GM19438 (cell line): ENCODE measurements at regions not wholly inside any gene's neighbourhood (a gene's known extent, or its start where the extent isn't known, plus 50 kb on each side); places are given as distances from the start of the nearest gene placed in this dataset.

Experiments used
- ATAC-seq: cut with Tn5 transposase; IDR thresholded peaks from one replicate; pipeline ENCODE4 v1.9.1; 2021; ENCODE audit warnings: low read depth; ENCODE audit not compliant: unreplicated experiment

- no peak for ATAC-seq
These were observed 70.0 kb upstream of the TNRC6C start for GRCh38 chr17:77888242-77889134.

DNA sequence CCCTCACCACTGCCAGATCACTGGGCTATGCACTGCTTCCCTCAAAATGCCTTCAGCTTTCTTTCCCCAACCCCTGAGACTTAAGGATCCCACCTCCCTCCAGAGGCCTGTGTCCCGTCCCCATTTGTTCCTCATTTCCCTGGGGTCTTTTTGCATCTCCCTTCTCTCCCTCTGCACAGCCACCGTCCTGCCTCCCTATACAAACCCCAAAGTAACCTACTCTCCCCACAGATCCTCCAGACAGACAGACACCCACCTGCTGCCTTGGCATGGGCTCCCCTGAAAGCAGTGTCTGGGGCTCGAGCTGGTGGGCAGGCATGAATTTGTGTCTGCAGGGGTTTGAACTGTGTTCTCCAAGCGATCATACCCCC is 69.4 kb upstream of the TNRC6C start:
- ATAC-seq = no peak

GRCh38 chr17:77889866-77890760 is 68.4 kb upstream of the TNRC6C start:
- ATAC-seq = no peak

DNA sequence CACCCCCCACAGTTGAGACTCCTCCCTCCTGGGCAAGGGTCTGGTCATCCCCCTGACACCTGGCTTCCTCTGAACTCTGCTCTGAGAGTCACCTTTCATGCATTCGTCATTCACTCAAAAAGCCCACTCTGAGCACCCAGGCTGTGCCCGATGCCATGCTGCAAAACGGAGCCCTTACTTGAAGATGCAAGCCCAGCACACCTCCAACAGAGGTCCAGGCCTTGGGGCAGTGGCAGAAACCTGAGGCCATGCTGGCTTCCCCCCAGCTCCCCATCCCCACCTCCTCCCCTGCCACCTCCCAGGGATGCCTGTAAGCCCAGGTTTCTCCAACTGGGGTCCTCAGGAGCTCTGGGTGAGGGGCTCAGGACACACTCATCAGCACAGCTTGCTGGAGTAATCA is 67.7 kb upstream of the TNRC6C start:
- no peak for ATAC-seq

DNA sequence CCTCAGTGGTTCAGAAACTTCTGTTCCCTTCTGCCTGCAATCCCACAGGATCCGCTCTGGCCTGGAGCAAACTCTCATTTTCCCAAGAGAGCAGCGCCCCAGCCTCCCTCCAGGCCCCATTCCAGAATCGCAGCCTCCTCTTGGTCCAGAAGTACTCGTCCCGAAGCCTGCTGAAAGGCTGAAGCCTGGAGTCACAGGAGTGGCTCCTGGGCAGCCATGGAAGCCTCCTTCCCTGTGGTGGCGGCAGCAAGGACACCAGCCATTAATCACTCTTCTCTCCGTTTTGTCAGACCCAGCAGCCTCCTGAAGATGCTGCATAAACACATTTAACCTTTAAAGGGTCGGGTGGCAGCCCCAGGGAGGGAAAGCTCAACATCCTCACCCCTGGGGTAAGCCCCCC is 66.9 kb upstream of the TNRC6C start:
- ATAC-seq = no peak

GRCh38 chr17:77892031-77892430 is 66.5 kb upstream of the TNRC6C start:
- no peak for ATAC-seq

DNA sequence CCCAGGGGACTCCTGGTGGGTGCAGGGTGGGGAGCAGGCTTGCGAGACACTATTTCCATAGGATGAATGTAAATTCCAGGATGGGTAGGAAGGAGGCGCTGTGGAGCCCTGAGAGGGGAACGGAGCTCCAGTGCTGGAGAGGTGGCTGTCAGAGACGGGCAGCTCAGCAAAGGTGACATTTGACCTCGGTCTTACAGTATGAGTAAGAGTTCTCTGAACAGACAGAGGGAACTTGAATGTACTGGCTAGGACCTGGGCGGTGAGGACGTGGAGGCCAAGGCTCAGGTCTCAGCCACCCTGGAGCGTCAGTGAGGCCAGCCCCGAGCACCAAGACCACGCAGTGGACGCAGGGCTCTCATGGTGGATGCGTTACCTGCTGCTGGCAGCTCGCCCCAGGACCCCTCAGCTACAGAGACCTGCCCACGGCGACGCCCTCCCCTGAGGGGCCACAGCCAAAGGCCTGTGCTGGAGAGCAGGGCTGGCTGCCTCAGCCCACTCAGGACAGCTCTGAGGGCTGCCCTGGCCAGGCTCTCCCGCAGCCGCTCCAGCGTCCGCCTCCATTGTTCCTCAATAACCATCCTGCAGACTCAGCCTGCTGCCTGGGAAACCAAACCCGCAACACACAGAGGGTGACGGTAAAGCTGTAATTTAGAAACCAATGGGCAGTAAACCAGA is 65.9 kb upstream of the TNRC6C start:
- ATAC-seq = no peak

- no peak for ATAC-seq
These were observed 65.1 kb upstream of the TNRC6C start for GRCh38 chr17:77893144-77894044.

GRCh38 chr17:77894126-77894956 is 64.2 kb upstream of the TNRC6C start:
- no peak for ATAC-seq

GRCh38 chr17:77897741-77898301 is 60.7 kb upstream of the TNRC6C start:
- ATAC-seq = no peak

DNA sequence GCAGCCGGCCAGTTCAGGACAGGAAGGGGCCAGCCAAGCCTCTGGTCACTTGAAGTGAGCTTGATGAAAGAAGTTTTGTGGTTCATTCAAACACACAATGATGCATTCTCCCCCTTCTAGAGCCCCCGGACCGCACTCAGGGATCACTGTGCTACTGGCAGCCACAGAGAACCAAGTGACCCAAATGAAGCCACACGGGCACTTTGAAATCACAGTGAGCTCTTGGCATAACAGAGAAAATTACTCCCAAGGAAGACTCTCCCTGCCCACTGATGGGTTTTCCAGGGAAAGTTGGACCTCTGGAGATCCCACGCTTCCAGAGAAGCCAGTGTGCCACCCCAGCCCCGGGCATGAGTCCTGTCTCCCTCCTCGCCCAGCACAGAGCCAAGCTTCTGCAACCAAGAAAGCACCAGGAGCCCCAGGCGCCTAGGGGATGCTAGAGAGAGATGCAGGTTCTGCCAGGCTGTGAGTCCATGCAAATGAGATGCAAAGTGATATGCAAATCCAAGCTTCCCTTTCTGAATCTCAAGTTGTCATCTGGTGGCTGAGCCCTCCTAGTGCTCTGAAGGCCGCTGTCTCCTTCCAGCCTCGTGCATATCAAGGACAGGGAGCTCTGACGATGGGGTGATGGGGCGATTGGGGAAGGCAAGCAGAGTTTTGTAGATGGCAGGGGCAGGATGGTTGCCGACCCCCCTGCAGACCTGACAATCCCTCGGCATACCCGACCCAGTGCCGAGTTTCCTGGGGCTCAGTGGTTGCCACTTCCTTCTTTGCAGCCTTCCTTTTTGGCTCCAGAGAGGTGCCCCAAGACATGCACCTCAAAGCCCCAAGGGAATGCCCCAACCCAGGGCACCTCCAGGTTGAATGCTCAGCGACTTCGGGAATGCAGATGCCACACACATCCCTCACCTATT is 59.7 kb upstream of the TNRC6C start:
- ATAC-seq = no peak

- ATAC-seq = no peak
These were observed 59.0 kb upstream of the TNRC6C start for GRCh38 chr17:77899498-77899897.

DNA sequence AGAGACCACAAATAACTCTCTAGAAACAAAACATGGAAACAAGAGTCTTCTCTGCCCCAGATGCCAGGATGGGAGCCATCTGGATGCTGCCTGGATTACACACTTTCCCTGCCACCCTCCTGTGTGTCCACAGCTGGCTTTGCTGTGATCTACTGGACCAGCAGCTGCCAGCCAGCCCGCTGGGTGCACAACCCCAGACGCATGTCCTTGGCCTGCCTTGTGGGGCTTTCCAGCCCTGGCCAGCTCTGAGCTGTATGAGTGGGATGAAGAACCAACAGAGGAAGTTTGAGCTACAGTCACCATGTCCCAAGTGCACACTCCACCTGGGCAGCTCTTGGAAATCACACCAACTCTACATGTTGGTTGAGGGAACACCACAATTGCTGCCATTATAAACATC is 57.0 kb upstream of the TNRC6C start:
- no peak for ATAC-seq

- ATAC-seq = no peak
These were observed 53.2 kb upstream of the TNRC6C start for GRCh38 chr17:77905266-77905665.

GRCh38 chr17:77905766-77906165 is 52.7 kb upstream of the TNRC6C start:
- no peak for ATAC-seq

DNA sequence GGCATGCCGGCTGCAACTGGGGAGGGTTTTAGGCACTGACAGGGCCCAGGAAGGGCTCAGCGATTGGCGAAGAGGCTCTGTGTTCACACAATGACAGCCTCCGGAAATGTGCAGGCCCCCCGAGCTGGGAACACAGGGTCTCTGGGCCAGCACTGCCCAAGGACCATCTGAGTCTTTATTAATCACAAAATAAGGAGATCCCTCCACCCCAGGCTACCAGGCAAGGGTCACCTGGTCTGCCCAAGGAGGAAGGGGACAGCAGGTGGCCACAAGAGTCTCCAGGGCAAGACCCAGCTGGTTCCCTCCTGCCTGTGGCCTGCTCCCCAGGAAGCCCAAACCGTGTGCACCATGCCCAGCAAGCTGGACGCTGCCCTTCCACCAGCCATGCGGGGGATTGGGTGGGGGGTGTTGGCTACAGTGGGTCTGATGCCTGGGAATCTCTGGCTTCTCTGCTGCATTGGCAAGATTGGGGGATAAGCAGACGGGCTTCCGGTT is 52.1 kb upstream of the TNRC6C start:
- no peak for ATAC-seq
